BJ (cell line): ENCODE measurements at regions not wholly inside any gene's neighbourhood (a gene's known extent, or its start where the extent isn't known, plus 50 kb on each side); places are given as distances from the start of the nearest gene placed in this dataset.

Source experiments
- CTCF ChIA-PET: fragments of 350-600 bp; formaldehyde crosslinking; extraction: SDS; loops from one replicate; lab custom pipeline; 2021; ENCODE audit warnings: antibody characterized with exemption, inconsistent platforms; lab: Yijun Ruan, JAX
- POLR2A ChIA-PET: fragments of 300-600 bp; sonication (Branson Sonifier 250); formaldehyde crosslinking; extraction: SDS; loops from one replicate; lab custom pipeline; 2021; ENCODE audit warnings: antibody characterized with exemption; lab: Charles Lee
- DNase-seq: peaks from one replicate; pipeline ENCODE4 v3.0.0-alpha.2; 2011; ENCODE audit warnings: low read depth
- H3K27me3 ChIP-seq: 2 replicates; pipeline ENCODE4 v1.6.0; 2011; ENCODE audit warnings: low read length; ENCODE audit not compliant: control insufficient read depth, insufficient read depth
- H3K36me3 ChIP-seq: 2 replicates; pipeline ENCODE4 v1.5.1; 2011; ENCODE audit warnings: low read length; ENCODE audit not compliant: control insufficient read depth, insufficient read depth
- H3K4me3 ChIP-seq: 2 replicates; pipeline ENCODE4 v1.5.1; 2011; ENCODE audit warnings: low read depth, mild to moderate bottlenecking, control low read depth, low read length
- CTCF ChIP-seq: IDR thresholded peaks from 2 replicates; pipeline ENCODE4 v1.5.1; 2011; ENCODE audit warnings: low read depth, mild to moderate bottlenecking, control low read depth, inconsistent platforms, low read length, moderate library complexity; ENCODE audit not compliant: insufficient read depth

GRCh38 chr5:119828541-119828940 lies 199.2 kb downstream of the FAM170A start:
- TF ChIP-seq CTCF = no peak
- POLR2A ChIA-PET = no interaction called here
- CTCF ChIA-PET = interaction anchor here (0.5 kb wide), 1 partner anchor 39 kb away, joined by 3 read pairs; no protein-coding TSS in a partner anchor
- no peak overlapping the region for H3K4me3 ChIP-seq
- no peaks in the 10 kb centered on the region for H3K36me3 ChIP-seq
- H3K27me3 ChIP-seq = no peaks in the 10 kb centered on the region
- DNase-seq = peak; percentile 11

DNA sequence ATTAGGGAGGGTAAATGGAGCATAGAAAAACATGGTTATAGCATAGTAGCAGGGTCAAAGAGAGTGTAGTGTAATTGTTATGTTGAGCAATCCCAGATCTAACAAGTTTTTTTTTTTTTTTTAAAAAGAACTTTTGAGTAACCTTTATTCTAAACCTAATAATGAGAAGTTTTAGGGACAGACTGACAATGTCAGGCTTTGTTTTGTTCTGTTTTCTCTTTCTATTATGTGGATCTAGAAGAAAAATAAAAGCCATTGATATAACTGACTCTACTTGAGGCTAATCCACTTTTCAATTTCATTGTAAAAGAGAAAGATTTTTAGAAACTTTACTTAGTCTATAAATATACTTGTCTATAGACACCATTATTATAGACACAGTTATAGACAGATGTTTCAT lies 200.0 kb downstream of the FAM170A start:
- DNase-seq = no peak
- ChIA-PET CTCF (interaction anchor here (0.5 kb wide), 1 partner anchor 1909 kb away, joined by 3 read pairs; no protein-coding TSS in a partner anchor), POLR2A (no interaction called here)

GRCh38 chr5:119833176-119833575 lies 203.8 kb downstream of the FAM170A start:
- Histone ChIP-seq H3K27me3 (no peaks in the 10 kb centered on the region), H3K4me3 (no peak overlapping the region), H3K36me3 (no peaks in the 10 kb centered on the region)
- no peak for TF ChIP-seq CTCF
- DNase-seq = no peak
- ChIA-PET POLR2A (no interaction called here), CTCF (no interaction called here)

More for the DNA sequence above, 200.0 kb downstream of the FAM170A start:
- Histone ChIP-seq H3K27me3 (no peaks in the 10 kb centered on the region), H3K4me3 (no peak overlapping the region), H3K36me3 (no peaks in the 10 kb centered on the region)
- no peak for TF ChIP-seq CTCF

- Histone ChIP-seq H3K4me3 (no peak overlapping the region), H3K27me3 (no peaks in the 10 kb centered on the region), H3K36me3 (no peaks in the 10 kb centered on the region)
- CTCF ChIA-PET = no interaction called here
- no peak for TF ChIP-seq CTCF
- POLR2A ChIA-PET = no interaction called here
- DNase-seq = no peak
Observed at GRCh38 chr5:119840175-119840574, 210.8 kb downstream of the FAM170A start.

DNA sequence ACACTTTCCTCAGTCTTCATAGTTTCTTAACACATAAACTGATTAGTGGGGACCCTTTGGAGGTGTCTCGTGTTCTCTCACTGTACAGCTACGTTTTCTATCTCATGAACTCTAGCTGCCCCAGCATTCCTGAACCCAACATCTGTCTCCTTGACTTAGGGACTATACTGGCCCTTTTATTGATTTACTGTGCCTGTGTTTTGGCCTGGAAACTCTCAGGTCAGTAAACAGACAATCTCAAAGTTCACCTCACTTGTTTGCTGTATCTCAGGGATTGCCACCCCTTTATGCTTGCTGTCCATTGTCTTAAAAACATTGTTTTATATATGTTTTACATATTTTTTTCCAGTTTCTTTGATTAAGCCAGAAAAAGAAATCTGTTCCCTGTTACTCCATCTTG lies 222.8 kb downstream of the FAM170A start:
- no peak for TF ChIP-seq CTCF
- H3K27me3 ChIP-seq = no peaks in the 10 kb centered on the region
- no peak overlapping the region for H3K4me3 ChIP-seq
- H3K36me3 ChIP-seq = no peaks in the 10 kb centered on the region
- ChIA-PET POLR2A (no interaction called here), CTCF (interaction anchor here (0.5 kb wide), 1 partner anchor 25 kb away, joined by 6 read pairs; no protein-coding TSS in a partner anchor)
- no peak for DNase-seq
